ENCODE measurements at regions not wholly inside any gene's neighbourhood (a gene's known extent, or its start where the extent isn't known, plus 50 kb on each side); places are given as distances from the start of the nearest gene placed in this dataset.

DNA sequence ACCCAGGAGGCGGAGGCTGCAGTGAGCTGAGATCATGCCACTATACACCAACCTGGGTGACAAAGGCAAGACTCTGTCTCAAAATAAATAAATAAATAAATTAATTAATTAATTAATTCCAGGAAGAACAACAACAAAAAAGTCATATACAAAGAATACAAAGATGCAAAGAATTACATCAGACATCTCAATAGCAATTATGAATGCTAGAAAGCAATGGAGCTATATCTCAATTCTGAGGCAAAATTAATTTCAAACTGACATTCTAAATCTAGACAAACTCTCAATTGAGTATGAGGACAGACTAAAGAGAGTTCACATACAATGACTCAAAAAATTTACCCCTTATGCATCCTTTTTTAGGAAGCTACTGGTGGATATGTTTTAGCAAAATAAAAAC lies 69.6 kb upstream of the CTNNB1 start:
- no peaks in the 10 kb centered on the region for H3K27me3 ChIP-seq (ENCODE audit: control insufficient read depth, insufficient read depth, low read length)
- TF ChIP-seq, protein P1, sequence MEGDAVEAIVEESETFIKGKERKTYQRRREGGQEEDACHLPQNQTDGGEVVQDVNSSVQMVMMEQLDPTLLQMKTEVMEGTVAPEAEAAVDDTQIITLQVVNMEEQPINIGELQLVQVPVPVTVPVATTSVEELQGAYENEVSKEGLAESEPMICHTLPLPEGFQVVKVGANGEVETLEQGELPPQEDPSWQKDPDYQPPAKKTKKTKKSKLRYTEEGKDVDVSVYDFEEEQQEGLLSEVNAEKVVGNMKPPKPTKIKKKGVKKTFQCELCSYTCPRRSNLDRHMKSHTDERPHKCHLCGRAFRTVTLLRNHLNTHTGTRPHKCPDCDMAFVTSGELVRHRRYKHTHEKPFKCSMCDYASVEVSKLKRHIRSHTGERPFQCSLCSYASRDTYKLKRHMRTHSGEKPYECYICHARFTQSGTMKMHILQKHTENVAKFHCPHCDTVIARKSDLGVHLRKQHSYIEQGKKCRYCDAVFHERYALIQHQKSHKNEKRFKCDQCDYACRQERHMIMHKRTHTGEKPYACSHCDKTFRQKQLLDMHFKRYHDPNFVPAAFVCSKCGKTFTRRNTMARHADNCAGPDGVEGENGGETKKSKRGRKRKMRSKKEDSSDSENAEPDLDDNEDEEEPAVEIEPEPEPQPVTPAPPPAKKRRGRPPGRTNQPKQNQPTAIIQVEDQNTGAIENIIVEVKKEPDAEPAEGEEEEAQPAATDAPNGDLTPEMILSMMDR (IDR thresholded peaks at IDR 0.05) = no peak
- no peak for TF ChIP-seq POLR2AphosphoS5 (IDR thresholded peaks at IDR 0.05; ENCODE audit: low read depth, low read length)
- no peak for TF ChIP-seq TCF7L2 (IDR thresholded peaks at IDR 0.05; ENCODE audit: low read depth, low read length)
- no peak for TF ChIP-seq REST (IDR thresholded peaks at IDR 0.05; ENCODE audit: insufficient read depth in 1 of 2, low read depth in 2 of 2, low read length in 1 of 2)
- TF ChIP-seq SIN3A (IDR thresholded peaks at IDR 0.05; ENCODE audit: borderline replicate concordance, insufficient read depth, low read depth, low read length) = no peak
- no peak overlapping the region for H3K27ac ChIP-seq (ENCODE audit: low read length)
- CTCF ChIA-PET = no interaction called here
- no peaks in the 10 kb centered on the region for H3K4me1 ChIP-seq (ENCODE audit: control insufficient read depth, insufficient read depth, low read length)
- no TSS peak for BruUV-seq (replicated peaks)
- DNase-seq (ENCODE audit: low read depth, low spot score) (no peak), ATAC-seq (no peak)
- POLR2A ChIA-PET = no interaction called here
- no peaks in the 10 kb centered on the region for H3K36me3 ChIP-seq (ENCODE audit: control insufficient read depth, insufficient read depth, low read length)
- intact Hi-C loops (cut with micrococcal nuclease; ENCODE audit: unreplicated experiment) (no loop called here), in situ Hi-C loops (cut with HindIII; ENCODE audit: low pct_unique_long_range_greater_than_20kb, low sequenced_read_pairs) (no loop called here)
- no peaks in the 10 kb centered on the region; the same call in 1 of the 2 replicates for H3K9me3 ChIP-seq (ENCODE audit: control insufficient read depth, insufficient read depth, low read depth, low read length)
- H3K4me3 ChIP-seq (ENCODE audit: low read depth in 2 of 2, low read length in 2 of 2) = no peak overlapping the region

GRCh38 chr3:41131224-41131623 lies 68.1 kb upstream of the CTNNB1 start:
- intact Hi-C loops (cut with micrococcal nuclease; ENCODE audit: unreplicated experiment) = no loop called here
- Histone ChIP-seq H3K9me3 (ENCODE audit: control insufficient read depth, insufficient read depth, low read depth, low read length) (no peaks in the 10 kb centered on the region; the same call in 1 of the 2 replicates), H3K27ac (ENCODE audit: low read length) (no peak overlapping the region), H3K4me3 (ENCODE audit: low read depth in 2 of 2, low read length in 2 of 2) (no peak overlapping the region), H3K4me1 (ENCODE audit: control insufficient read depth, insufficient read depth, low read length) (no peaks in the 10 kb centered on the region), H3K27me3 (ENCODE audit: control insufficient read depth, insufficient read depth, low read length) (no peaks in the 10 kb centered on the region), H3K36me3 (ENCODE audit: control insufficient read depth, insufficient read depth, low read length) (no peaks in the 10 kb centered on the region)
- POLR2A ChIA-PET = no interaction called here
- DNase-seq (ENCODE audit: low read depth, low spot score) (no peak), ATAC-seq (no peak)
- BruUV-seq (replicated peaks) = no TSS peak
- CTCF ChIA-PET = no interaction called here
- in situ Hi-C loops (cut with HindIII; ENCODE audit: low pct_unique_long_range_greater_than_20kb, low sequenced_read_pairs) = no loop called here
- TF ChIP-seq, protein P1 (IDR thresholded peaks at IDR 0.05) = no peak
- no peak for TF ChIP-seq POLR2AphosphoS5 (IDR thresholded peaks at IDR 0.05; ENCODE audit: low read depth, low read length)
- no peak for TF ChIP-seq REST (IDR thresholded peaks at IDR 0.05; ENCODE audit: insufficient read depth in 1 of 2, low read depth in 2 of 2, low read length in 1 of 2)
- no peak for TF ChIP-seq SIN3A (IDR thresholded peaks at IDR 0.05; ENCODE audit: borderline replicate concordance, insufficient read depth, low read depth, low read length)
- no peak for TF ChIP-seq TCF7L2 (IDR thresholded peaks at IDR 0.05; ENCODE audit: low read depth, low read length)
